HCT116 (cell line): ENCODE measurements at regions not wholly inside any gene's neighbourhood (a gene's known extent, or its start where the extent isn't known, plus 50 kb on each side); places are given as distances from the start of the nearest gene placed in this dataset.

ENCODE experiments used
- ATAC-seq: fragments of 200-7000 bp; cut with Tn5 transposase; 2 replicates; pipeline ENCODE4 v1.9.1; 2020; ENCODE audit warnings: mild to moderate bottlenecking, moderate library complexity
- BruUV-seq: library from RNA; stranded (reverse); fragments of 400-500 nt; replicated peaks from 2 replicates; lab custom pipeline; 2021; lab: Mats Ljungman, UMichigan
- CTCF ChIA-PET: fragments of 300-600 bp; sonication (Branson Sonifier 250); formaldehyde crosslinking; loops from one replicate; lab custom pipeline; 2021; ENCODE audit warnings: antibody characterized with exemption; lab: Charles Lee
- POLR2A ChIA-PET: fragments of 300-600, 350-600 bp; sonication (Branson Sonifier 250); formaldehyde crosslinking; loops from one replicate; lab custom pipeline; 2021; ENCODE audit warnings: antibody characterized with exemption; lab: Charles Lee
- RAD21 ChIA-PET, 2 experiments: fragments of 300-600 bp; sonication (Branson Sonifier 250); formaldehyde crosslinking; loops; one replicate each; lab custom pipeline; 2023; ENCODE audit warnings: low total read pairs in 2 of 2; ENCODE audit not compliant: uncharacterized antibody in 2 of 2, unreplicated experiment in 2 of 2, low non-redundant PET in 1 of 2; lab: Charles Lee
- DNase-seq: peaks from one replicate; pipeline ENCODE4 v3.0.0-alpha.2; 2010; ENCODE audit warnings: low read depth, low spot score
- H2AFZ ChIP-seq: fragments of 200-600 bp; shearing (Covaris generic), sonication (generic); 2 replicates; pipeline ENCODE4 v1.6.1; 2017; ENCODE audit warnings: low read depth, mixed run types, mixed read lengths, antibody characterized with exemption, low read length; ENCODE audit not compliant: poor library complexity, severe bottlenecking
- H3K27ac ChIP-seq: 2 replicates; pipeline ENCODE4 v1.5.1; 2012; ENCODE audit warnings: low read depth, low read length
- H3K27me3 ChIP-seq: fragments of 200-600 bp; sonication (generic); 2 replicates; pipeline ENCODE4 v1.6.1; 2016; ENCODE audit warnings: mixed run types, low read length, mixed read lengths; ENCODE audit not compliant: insufficient read depth
- H3K36me3 ChIP-seq, 2 experiments: fragments of 200-500 bp in 1 of 2; fragments of 200-600 bp in 1 of 2; sonication (Bioruptor generic) in 1 of 2; sonication (generic) in 1 of 2; 2 replicates each; pipeline versions ENCODE4 v1.5.1 to v1.6.1; 2014 to 2016; ENCODE audit warnings: low read length in 2 of 2, inconsistent platforms in 1 of 2, mixed read lengths in 1 of 2, mixed run types in 1 of 2; ENCODE audit not compliant: insufficient read depth in 2 of 2, control insufficient read depth in 1 of 2
- H3K4me1 ChIP-seq, 2 experiments: fragments of 200-600 bp in 1 of 2; sonication (generic) in 1 of 2; 2 replicates each; pipeline versions ENCODE4 v1.5.1 to v1.6.1; 2012 to 2017; ENCODE audit warnings: low read length in 2 of 2, inconsistent platforms in 1 of 2, mild to moderate bottlenecking in 1 of 2, mixed read lengths in 1 of 2, mixed run types in 1 of 2, moderate library complexity in 1 of 2; ENCODE audit not compliant: insufficient read depth in 2 of 2, control insufficient read depth in 1 of 2
- H3K4me2 ChIP-seq: fragments of 200-600 bp; sonication (generic); 2 replicates; pipeline ENCODE4 v1.6.1; 2017; ENCODE audit warnings: mixed run types, low read length, mixed read lengths
- H3K4me3 ChIP-seq, 2 experiments: fragments of 200-600 bp in 1 of 2; sonication (generic) in 1 of 2; replicated peaks in 1 of 2; 2 replicates each; pipeline ENCODE4 v1.5.1; 2011 to 2016; ENCODE audit warnings: low read length in 2 of 2, control low read depth in 1 of 2, low read depth in 1 of 2, mild to moderate bottlenecking in 1 of 2, mixed read lengths in 1 of 2, mixed run types in 1 of 2
- H3K79me2 ChIP-seq: fragments of 200-600 bp; sonication (generic); 2 replicates; pipeline ENCODE4 v1.6.1; 2017; ENCODE audit warnings: mild to moderate bottlenecking, mixed run types, low read length, moderate library complexity, mixed read lengths; ENCODE audit not compliant: insufficient read depth
- H3K9ac ChIP-seq: fragments of 200-600 bp; sonication (generic); 2 replicates; pipeline ENCODE4 v1.6.1; 2016; ENCODE audit warnings: low read length, mixed read lengths
- H3K9me2 ChIP-seq: fragments of 200-600 bp; sonication (generic), shearing (Covaris generic); 2 replicates; pipeline ENCODE4 v1.6.1; 2017; ENCODE audit warnings: mixed run types, mild to moderate bottlenecking, moderate library complexity; ENCODE audit not compliant: insufficient read depth
- H3K9me3 ChIP-seq, 2 experiments: fragments of 200-500 bp in 1 of 2; fragments of 200-600 bp in 1 of 2; sonication (Bioruptor generic) in 1 of 2; sonication (generic) in 1 of 2; 2 replicates each; pipeline ENCODE4 v1.6.1; 2014 to 2017; ENCODE audit warnings: low read length in 2 of 2, mixed read lengths in 2 of 2, inconsistent platforms in 1 of 2, low read depth in 1 of 2, mild to moderate bottlenecking in 1 of 2, mixed run types in 1 of 2, moderate library complexity in 1 of 2; ENCODE audit not compliant: control insufficient read depth in 1 of 2, insufficient read depth in 1 of 2
- H4K20me1 ChIP-seq: fragments of 200-600 bp; sonication (generic), shearing (Covaris generic); 2 replicates; pipeline ENCODE4 v1.6.1; 2017; ENCODE audit warnings: mixed run types, mild to moderate bottlenecking, moderate library complexity; ENCODE audit not compliant: insufficient read depth
- CEBPB ChIP-seq: IDR thresholded peaks from 2 replicates; pipeline ENCODE4 v1.6.1; 2012; ENCODE audit warnings: low read depth
- EGR1 ChIP-seq: IDR thresholded peaks from 2 replicates; pipeline ENCODE4 v1.6.1; 2012; ENCODE audit warnings: low read depth
- EZH2 ChIP-seq: fragments of 200-600 bp; sonication (generic); IDR thresholded peaks from 2 replicates; pipeline ENCODE4 v1.6.1; 2017; ENCODE audit warnings: antibody characterized with exemption, mixed run types
- FOSL1 ChIP-seq: IDR thresholded peaks from 2 replicates; pipeline ENCODE4 v1.6.1; 2012; ENCODE audit warnings: low read depth
- JUND ChIP-seq: IDR thresholded peaks from 2 replicates; pipeline ENCODE4 v1.6.1; 2012
- RAD21 ChIP-seq: IDR thresholded peaks from 2 replicates; pipeline ENCODE4 v1.6.1; 2012; ENCODE audit warnings: low read depth, mild to moderate bottlenecking
- SIN3A ChIP-seq: IDR thresholded peaks from 2 replicates; pipeline ENCODE4 v1.6.1; 2012; ENCODE audit warnings: low read depth
- ZFX ChIP-seq: fragments of 450-650 bp; IDR thresholded peaks from 2 replicates; pipeline ENCODE4 v1.6.1; 2017
- ZNF274 ChIP-seq: fragments of 200-500 bp; sonication (Bioruptor generic); IDR thresholded peaks from 2 replicates; pipeline ENCODE4 v1.6.1; 2014; ENCODE audit warnings: mild to moderate bottlenecking, low read depth, low read length, inconsistent platforms
- intact Hi-C: fragments of 100-400 bp; cut with micrococcal nuclease; formaldehyde crosslinking; loops from 2 replicates; pipeline ENCODE4 v1.10.0; 2022
- TF ChIP-seq, protein P1 (sequence below): IDR thresholded peaks from 2 replicates; pipeline ENCODE4 v1.6.1; 2011; ENCODE audit warnings: mild to moderate bottlenecking, low read length, moderate library complexity; ENCODE audit not compliant: insufficient replicate concordance; ENCODE audit errors: extremely low read depth
- TF ChIP-seq, protein P2 (sequence below): IDR thresholded peaks from 2 replicates; pipeline ENCODE4 v1.6.1; 2012
- TF ChIP-seq, protein P3 (sequence below), 3 experiments: fragments of 200-600 bp in 1 of 3; sonication (generic) in 1 of 3; IDR thresholded peaks in 2 of 3; conservative IDR thresholded peaks in 1 of 3; 2 replicates each; pipeline ENCODE4 v1.5.1; 2012 to 2017; ENCODE audit warnings: low read depth in 2 of 3, low read length in 2 of 3, antibody characterized with exemption in 1 of 3, borderline replicate concordance in 1 of 3, control low read depth in 1 of 3, mild to moderate bottlenecking in 1 of 3, mixed read lengths in 1 of 3, mixed run types in 1 of 3, moderate library complexity in 1 of 3; ENCODE audit not compliant: insufficient read depth in 1 of 3

DNA sequence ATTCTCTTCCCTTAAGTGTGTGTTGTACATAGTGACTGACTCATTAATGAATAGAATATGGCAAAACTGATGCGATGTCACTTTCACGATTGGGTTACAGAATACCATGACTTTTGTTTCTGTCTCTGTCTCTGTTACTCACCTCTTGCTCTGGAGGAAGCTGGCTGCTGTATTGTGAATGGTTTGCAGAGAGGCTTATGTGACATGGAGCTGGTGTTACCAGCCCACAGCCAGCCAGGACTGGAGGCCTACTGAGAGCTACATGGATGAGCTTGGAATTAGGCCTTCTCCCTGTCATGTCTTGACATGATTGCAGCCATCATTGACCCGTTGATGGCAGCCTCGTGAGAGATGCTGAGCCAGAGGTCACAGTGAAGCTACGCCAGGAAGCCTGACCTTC is 161.9 kb downstream of the TAF11L14 start:
- Histone ChIP-seq H3K36me3 (no peaks in the 10 kb centered on the region), H4K20me1 (no peaks in the 10 kb centered on the region), H3K4me1 (no peaks in the 10 kb centered on the region), H3K4me3 (no peak overlapping the region), H3K79me2 (no peaks in the 10 kb centered on the region), H3K27ac (no peak overlapping the region), H3K4me2 (no peak overlapping the region), H3K9me2 (no peaks in the 10 kb centered on the region), H2AFZ (no peak overlapping the region), H3K27me3 (no peaks in the 10 kb centered on the region), H3K9me3 (peaks cover 0 to 12% of the 10 kb centered on the region in 2 experiments; a peak in 2 of 4 replicates), H3K9ac (no peak overlapping the region)
- ATAC-seq, result no peak
- no TSS peak for BruUV-seq
- DNase-seq, result no peak
- TF ChIP-seq EGR1, result no peak
- TF ChIP-seq RAD21, result no peak
- TF ChIP-seq, protein P1, sequence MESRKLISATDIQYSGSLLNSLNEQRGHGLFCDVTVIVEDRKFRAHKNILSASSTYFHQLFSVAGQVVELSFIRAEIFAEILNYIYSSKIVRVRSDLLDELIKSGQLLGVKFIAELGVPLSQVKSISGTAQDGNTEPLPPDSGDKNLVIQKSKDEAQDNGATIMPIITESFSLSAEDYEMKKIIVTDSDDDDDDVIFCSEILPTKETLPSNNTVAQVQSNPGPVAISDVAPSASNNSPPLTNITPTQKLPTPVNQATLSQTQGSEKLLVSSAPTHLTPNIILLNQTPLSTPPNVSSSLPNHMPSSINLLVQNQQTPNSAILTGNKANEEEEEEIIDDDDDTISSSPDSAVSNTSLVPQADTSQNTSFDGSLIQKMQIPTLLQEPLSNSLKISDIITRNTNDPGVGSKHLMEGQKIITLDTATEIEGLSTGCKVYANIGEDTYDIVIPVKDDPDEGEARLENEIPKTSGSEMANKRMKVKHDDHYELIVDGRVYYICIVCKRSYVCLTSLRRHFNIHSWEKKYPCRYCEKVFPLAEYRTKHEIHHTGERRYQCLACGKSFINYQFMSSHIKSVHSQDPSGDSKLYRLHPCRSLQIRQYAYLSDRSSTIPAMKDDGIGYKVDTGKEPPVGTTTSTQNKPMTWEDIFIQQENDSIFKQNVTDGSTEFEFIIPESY, result no peak
- TF ChIP-seq SIN3A, result no peak
- TF ChIP-seq, protein P2, sequence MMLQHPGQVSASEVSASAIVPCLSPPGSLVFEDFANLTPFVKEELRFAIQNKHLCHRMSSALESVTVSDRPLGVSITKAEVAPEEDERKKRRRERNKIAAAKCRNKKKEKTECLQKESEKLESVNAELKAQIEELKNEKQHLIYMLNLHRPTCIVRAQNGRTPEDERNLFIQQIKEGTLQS, result no peak
- no peak for TF ChIP-seq ZNF274
- TF ChIP-seq ZFX, result no peak
- TF ChIP-seq FOSL1, result no peak
- TF ChIP-seq CEBPB, result no peak
- no peak for TF ChIP-seq EZH2
- TF ChIP-seq, protein P3, sequence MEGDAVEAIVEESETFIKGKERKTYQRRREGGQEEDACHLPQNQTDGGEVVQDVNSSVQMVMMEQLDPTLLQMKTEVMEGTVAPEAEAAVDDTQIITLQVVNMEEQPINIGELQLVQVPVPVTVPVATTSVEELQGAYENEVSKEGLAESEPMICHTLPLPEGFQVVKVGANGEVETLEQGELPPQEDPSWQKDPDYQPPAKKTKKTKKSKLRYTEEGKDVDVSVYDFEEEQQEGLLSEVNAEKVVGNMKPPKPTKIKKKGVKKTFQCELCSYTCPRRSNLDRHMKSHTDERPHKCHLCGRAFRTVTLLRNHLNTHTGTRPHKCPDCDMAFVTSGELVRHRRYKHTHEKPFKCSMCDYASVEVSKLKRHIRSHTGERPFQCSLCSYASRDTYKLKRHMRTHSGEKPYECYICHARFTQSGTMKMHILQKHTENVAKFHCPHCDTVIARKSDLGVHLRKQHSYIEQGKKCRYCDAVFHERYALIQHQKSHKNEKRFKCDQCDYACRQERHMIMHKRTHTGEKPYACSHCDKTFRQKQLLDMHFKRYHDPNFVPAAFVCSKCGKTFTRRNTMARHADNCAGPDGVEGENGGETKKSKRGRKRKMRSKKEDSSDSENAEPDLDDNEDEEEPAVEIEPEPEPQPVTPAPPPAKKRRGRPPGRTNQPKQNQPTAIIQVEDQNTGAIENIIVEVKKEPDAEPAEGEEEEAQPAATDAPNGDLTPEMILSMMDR (IDR thresholded peaks at IDR 0.05 in 2 of 3, conservative IDR thresholded peaks at IDR 0.05 in 1 of 3; ENCODE audit: borderline replicate concordance in 1 of 3, insufficient read depth in 1 of 3, low read depth in 2 of 3, low read length in 2 of 3), result no peak
- no peak for TF ChIP-seq JUND
- intact Hi-C loops, result no loop called here
- CTCF ChIA-PET, result no interaction called here
- RAD21 ChIA-PET, result no interaction called here
- POLR2A ChIA-PET, result no interaction called here
